ENCODE measurements at regions not wholly inside any gene's neighbourhood (a gene's known extent, or its start where the extent isn't known, plus 50 kb on each side); places are given as distances from the start of the nearest gene placed in this dataset.

DNA sequence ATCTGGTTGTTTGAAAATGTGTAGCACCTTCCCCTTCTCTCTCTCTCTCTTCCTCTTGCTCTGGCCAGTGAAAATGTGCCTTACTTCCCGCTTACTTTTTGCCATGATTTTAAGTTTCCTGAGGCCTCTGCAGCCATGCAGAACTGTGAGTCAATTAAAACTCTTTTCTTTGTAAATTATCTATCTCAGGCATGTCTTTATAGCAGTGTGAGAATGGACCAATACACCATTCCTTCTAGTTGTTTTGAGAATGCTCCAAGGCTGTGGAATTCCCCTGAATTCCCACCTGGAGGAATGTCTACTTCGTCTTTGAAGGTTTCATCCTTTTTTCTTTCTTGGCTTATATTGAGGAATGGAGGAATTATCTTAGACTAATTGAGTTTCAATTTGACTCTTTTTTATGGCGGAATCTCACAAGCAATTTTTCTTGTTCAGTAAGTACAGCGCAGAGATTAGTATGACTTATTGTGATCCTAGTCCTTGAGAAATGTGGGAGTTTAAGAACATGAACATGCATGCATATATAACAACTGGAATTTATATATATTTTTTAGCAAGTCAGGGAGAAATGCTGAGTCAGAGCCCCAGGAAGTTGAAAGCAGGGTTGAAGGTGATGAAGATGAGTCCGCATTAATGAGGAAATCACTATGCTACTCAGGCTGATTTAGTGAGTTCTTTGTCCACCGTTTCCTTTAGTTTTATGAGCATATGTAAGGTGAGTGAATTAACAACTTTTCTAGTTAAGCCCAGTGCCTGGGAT lies 488.1 kb upstream of the ADAMTS16 start:
- WGBS = 80% methylated on average over 6 of the region's 6 CpGs
- Histone ChIP-seq H3K36me3 (ENCODE audit: insufficient read depth) (no peaks in the 10 kb centered on the region), H3K4me1 (ENCODE audit: insufficient read depth) (no peaks in the 10 kb centered on the region), H3K27ac (ENCODE audit: low read depth) (no peak overlapping the region), H3K4me3 (ENCODE audit: low read depth, low read length) (no peak overlapping the region)
- DNase-seq (ENCODE audit: extremely low spot score) = no peak

DNA sequence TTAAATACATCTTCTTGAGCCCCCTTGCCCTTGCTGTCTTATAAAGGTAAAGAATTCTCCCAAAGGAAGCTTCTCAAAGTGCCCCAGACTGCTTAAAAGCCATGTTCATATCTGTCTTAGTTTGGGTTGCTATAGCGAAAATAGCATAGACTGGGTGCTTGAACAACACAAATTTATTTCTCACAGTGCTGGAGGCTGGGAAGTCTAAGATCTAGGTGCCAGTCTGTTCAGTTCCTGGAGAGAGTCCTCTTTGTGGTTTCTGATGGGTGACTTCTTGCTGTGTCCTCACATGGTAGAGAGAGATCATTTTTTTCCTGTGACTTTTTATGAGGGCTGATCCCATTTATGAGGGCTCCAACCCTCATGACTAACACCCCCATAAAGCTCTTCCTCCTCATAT lies 486.7 kb upstream of the ADAMTS16 start:
- Histone ChIP-seq H3K27ac (ENCODE audit: low read depth) (no peak overlapping the region), H3K4me1 (ENCODE audit: insufficient read depth) (no peaks in the 10 kb centered on the region), H3K4me3 (ENCODE audit: low read depth, low read length) (no peak overlapping the region), H3K36me3 (ENCODE audit: insufficient read depth) (no peaks in the 10 kb centered on the region)
- WGBS = 89% methylated on average over 1 of the region's 1 CpG
- DNase-seq (ENCODE audit: extremely low spot score) = no peak

DNA sequence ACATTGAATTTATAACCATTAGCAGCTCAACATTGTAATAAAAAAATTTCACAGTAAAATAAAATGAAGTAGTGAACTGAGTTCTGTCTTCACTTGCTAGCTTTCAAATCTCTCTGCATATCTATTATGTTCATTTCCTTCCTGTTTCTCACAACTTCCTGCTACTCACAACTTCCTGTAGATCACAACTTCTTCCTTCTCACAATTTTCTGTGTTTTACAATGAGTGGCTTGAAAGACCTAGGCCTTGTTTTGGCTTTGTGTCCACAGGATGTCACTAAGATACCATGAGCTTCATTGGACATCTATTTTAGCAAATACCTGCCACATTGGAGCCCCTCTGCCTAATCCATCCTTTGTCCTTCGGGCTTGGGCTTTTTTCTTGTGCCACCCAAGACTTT lies 480.3 kb upstream of the ADAMTS16 start:
- no peak for DNase-seq (ENCODE audit: extremely low spot score)
- Histone ChIP-seq H3K27ac (ENCODE audit: low read depth) (no peak overlapping the region), H3K4me1 (ENCODE audit: insufficient read depth) (peaks cover 1% of the 10 kb centered on the region), H3K36me3 (ENCODE audit: insufficient read depth) (no peaks in the 10 kb centered on the region), H3K4me3 (ENCODE audit: low read depth, low read length) (no peak overlapping the region)
- 68% methylated on average over 1 of the region's 1 CpG for WGBS

DNA sequence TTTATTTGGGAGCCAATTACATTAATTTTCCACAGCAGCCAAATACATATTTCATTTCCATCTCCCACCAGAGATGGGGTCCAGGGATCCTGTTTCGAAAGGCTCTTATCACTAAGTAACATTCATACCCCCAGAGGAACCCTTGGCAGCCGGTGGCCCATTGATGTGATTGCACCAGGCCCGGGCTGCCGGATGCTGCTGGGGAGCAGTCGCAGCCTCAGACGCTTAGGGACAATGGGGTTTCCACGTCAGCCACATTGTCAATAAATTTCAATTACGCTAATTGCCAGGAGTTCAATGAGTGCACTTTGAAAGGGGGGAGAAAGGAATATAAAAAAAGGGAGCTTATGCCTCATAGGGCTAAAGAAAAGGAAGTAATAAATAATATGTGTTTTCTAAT lies 478.8 kb upstream of the ADAMTS16 start:
- Histone ChIP-seq H3K27ac (ENCODE audit: low read depth) (no peak overlapping the region), H3K4me1 (ENCODE audit: insufficient read depth) (peaks cover 1% of the 10 kb centered on the region), H3K36me3 (ENCODE audit: insufficient read depth) (no peaks in the 10 kb centered on the region), H3K4me3 (ENCODE audit: low read depth, low read length) (no peak overlapping the region)
- DNase-seq (ENCODE audit: extremely low spot score) = no peak
- 69% methylated on average over 8 of the region's 8 CpGs for WGBS

DNA sequence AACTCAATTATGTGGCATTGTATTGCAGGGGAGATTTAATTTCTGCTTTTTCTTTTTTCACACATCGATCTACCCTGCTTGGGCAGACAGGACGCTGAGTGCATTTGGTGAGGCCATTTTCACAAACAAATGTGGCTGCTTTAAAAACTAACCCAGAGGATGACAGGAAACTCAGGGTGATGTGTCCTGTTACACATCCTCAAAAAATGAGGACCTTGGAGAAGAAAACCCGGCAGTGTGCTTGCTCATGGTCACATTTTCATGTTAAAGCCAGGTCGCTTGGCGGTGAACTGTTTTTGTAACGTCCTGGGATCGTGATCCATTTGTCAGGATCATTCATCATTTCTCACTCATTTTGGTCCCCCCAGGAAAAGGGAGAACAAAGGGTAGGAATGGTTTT lies 478.3 kb upstream of the ADAMTS16 start:
- H3K4me1 ChIP-seq (ENCODE audit: insufficient read depth) = peaks cover 1% of the 10 kb centered on the region
- H3K36me3 ChIP-seq (ENCODE audit: insufficient read depth) = no peaks in the 10 kb centered on the region
- WGBS = 69% methylated on average over 7 of the region's 7 CpGs
- DNase-seq (ENCODE audit: extremely low spot score) = no peak
- H3K27ac ChIP-seq (ENCODE audit: low read depth) = no peak overlapping the region
- no peak overlapping the region for H3K4me3 ChIP-seq (ENCODE audit: low read depth, low read length)

DNA sequence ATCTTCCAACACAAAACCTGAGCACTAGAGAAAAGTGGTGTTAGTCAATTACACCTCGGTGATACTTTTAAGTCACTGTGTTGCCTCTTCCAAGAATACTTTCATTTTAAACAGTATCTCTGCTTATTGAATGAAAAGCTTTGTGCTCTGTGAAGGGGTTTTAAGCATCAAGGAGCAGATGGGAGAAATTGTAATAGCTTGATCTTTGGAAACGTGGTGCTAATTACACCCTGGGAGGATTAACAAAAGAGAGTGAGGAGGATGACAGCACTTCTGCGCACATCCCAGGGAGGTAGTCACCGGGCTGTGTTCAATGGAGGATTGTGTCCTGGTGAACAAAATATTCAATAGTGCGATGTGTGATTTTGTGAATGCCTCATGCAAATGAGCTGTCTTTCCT lies 477.4 kb upstream of the ADAMTS16 start:
- DNase-seq (ENCODE audit: extremely low spot score) = no peak
- Histone ChIP-seq H3K4me1 (ENCODE audit: insufficient read depth) (peaks cover 1% of the 10 kb centered on the region), H3K36me3 (ENCODE audit: insufficient read depth) (no peaks in the 10 kb centered on the region), H3K27ac (ENCODE audit: low read depth) (no peak overlapping the region), H3K4me3 (ENCODE audit: low read depth, low read length) (no peak overlapping the region)
- 81% methylated on average over 5 of the region's 5 CpGs for WGBS

DNA sequence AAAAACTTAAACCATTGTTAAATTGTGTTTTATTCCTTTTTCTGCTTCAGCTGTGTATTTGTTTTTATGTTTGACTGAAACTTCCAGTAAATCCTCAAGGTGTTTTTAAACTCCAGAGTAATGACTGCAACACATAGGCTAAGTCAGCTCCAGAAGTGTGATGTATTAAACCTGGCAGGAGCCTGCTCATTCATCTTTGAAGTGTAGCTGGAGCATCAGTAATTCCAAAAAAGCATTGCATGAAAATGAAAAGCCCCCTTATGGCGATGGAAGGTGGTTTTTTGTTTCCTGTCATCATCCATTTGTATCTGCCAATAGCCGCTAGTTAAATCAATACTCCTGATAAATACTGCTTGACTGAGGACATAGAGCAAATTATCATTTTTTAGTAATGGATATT lies 474.2 kb upstream of the ADAMTS16 start:
- WGBS = 81% methylated on average over 2 of the region's 2 CpGs
- no peak overlapping the region for H3K27ac ChIP-seq (ENCODE audit: low read depth)
- DNase-seq (ENCODE audit: extremely low spot score) = no peak
- H3K4me3 ChIP-seq (ENCODE audit: low read depth, low read length) = no peak overlapping the region
- H3K4me1 ChIP-seq (ENCODE audit: insufficient read depth) = no peaks in the 10 kb centered on the region
- no peaks in the 10 kb centered on the region for H3K36me3 ChIP-seq (ENCODE audit: insufficient read depth)

DNA sequence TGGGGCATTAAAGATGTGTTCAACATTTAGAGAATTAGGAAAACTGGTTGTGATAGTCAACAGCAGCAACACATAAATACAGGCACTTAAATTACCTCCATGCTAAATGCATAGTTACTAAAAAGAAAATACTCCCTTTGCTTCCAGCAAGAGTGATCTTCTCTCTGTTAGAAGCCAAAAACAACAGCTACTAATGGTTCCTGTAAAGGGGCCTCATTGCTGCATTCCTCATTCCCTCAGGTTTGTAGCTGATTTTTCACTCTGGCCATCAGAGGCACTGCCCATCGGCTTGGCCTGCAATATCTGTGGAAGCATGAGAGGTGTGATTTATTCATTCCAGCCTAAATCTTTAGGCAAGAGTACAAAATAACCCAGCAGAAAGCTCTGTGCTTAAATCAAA lies 466.0 kb upstream of the ADAMTS16 start:
- H3K27ac ChIP-seq (ENCODE audit: low read depth) = no peak overlapping the region
- H3K36me3 ChIP-seq (ENCODE audit: insufficient read depth) = no peaks in the 10 kb centered on the region
- H3K4me3 ChIP-seq (ENCODE audit: low read depth, low read length) = no peak overlapping the region
- no peak for DNase-seq (ENCODE audit: extremely low spot score)
- WGBS = 59% methylated on average over 1 of the region's 1 CpG
- no peaks in the 10 kb centered on the region for H3K4me1 ChIP-seq (ENCODE audit: insufficient read depth)

DNA sequence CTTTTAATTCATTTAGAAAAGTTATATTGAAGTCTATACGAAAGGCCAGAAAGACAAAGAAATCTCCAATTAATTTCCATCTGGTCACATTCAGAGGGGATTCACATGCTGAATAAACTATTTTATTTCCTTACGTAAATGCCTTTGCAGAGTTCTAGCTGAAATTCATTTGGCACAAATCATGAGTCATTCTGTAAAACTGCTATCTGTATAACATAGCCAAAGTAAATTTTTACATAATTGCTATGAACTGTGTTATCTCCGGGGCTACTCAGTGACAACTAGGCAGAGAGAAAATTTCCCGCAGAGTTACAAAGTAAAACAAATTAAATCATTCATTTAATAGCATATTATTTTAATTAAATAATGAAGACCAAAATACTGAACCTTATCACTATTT lies 463.2 kb upstream of the ADAMTS16 start:
- 58% methylated on average over 4 of the region's 4 CpGs for WGBS
- no peaks in the 10 kb centered on the region for H3K4me1 ChIP-seq (ENCODE audit: insufficient read depth)

DNA sequence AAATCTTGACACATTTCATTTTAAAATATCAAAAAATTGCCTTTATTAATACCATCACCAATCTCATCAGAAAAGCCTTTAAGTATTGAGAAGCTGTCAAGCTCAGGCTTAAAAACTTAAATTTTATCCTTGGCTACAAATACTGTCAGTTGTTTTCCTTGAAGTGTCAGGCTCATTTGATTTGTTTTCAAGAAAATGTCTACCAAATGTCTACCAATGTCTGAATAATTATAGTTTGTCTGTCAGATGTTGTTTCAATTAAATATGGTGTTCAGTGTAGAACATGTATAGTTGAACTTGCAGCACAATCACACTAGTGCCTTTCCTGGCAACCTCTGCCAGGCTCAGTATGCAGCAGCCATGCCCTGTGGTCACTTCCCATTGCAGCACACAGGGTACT lies 455.2 kb upstream of the ADAMTS16 start:
- no peak for DNase-seq (ENCODE audit: extremely low spot score)
- Histone ChIP-seq H3K27ac (ENCODE audit: low read depth) (no peak overlapping the region), H3K36me3 (ENCODE audit: insufficient read depth) (no peaks in the 10 kb centered on the region), H3K4me1 (ENCODE audit: insufficient read depth) (no peaks in the 10 kb centered on the region), H3K4me3 (ENCODE audit: low read depth, low read length) (no peak overlapping the region)

More for the DNA sequence above, 463.2 kb upstream of the ADAMTS16 start:
- Histone ChIP-seq H3K36me3 (ENCODE audit: insufficient read depth) (no peaks in the 10 kb centered on the region), H3K27ac (ENCODE audit: low read depth) (no peak overlapping the region), H3K4me3 (ENCODE audit: low read depth, low read length) (no peak overlapping the region)
- no peak for DNase-seq (ENCODE audit: extremely low spot score)

DNA sequence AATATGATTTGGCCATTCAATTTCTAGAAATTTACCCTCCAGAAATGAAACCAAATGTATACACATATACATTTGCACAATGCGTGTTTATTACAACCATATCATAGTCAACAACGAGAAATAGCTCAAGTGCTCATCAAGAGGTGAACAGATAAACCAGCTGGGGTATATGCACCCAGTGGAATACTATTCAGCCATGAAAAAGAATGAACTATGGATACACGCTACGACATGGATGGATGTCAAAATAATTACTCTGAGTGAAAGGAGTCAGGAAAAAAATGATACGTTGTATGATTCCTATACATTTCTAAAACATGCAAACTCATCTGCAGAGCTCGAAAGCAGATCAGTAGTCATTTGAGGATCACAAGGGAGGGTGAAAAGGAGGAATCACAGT lies 441.5 kb upstream of the ADAMTS16 start:
- Histone ChIP-seq H3K27ac (ENCODE audit: low read depth) (no peak overlapping the region), H3K36me3 (ENCODE audit: insufficient read depth) (no peaks in the 10 kb centered on the region), H3K4me3 (ENCODE audit: low read depth, low read length) (no peak overlapping the region), H3K4me1 (ENCODE audit: insufficient read depth) (no peaks in the 10 kb centered on the region)
- no peak for DNase-seq (ENCODE audit: extremely low spot score)
- WGBS = 89% methylated on average over 6 of the region's 6 CpGs

DNA sequence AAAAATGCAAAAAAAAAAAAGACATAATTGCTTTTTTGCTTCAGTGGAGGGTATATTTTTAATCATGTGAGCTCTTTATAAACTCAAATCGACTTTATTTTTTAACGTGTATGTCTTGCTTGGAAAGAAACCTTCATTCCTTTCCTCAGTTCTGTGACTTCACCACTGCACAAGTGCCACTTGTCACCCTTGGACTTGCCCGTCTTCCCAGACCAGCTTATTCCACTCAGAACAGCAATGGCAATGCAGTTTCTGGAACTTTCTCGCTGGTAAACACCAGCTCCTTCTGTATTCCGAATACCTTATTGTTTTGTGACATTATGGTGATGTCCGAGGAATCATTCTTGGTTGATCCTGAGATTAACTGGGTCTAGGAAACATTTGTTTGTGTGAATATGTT lies 440.5 kb upstream of the ADAMTS16 start:
- H3K4me1 ChIP-seq (ENCODE audit: insufficient read depth) = no peaks in the 10 kb centered on the region
- DNase-seq (ENCODE audit: extremely low spot score) = no peak
- H3K27ac ChIP-seq (ENCODE audit: low read depth) = no peak overlapping the region
- H3K36me3 ChIP-seq (ENCODE audit: insufficient read depth) = no peaks in the 10 kb centered on the region
- 69% methylated on average over 6 of the region's 6 CpGs for WGBS
- no peak overlapping the region for H3K4me3 ChIP-seq (ENCODE audit: low read depth, low read length)

DNA sequence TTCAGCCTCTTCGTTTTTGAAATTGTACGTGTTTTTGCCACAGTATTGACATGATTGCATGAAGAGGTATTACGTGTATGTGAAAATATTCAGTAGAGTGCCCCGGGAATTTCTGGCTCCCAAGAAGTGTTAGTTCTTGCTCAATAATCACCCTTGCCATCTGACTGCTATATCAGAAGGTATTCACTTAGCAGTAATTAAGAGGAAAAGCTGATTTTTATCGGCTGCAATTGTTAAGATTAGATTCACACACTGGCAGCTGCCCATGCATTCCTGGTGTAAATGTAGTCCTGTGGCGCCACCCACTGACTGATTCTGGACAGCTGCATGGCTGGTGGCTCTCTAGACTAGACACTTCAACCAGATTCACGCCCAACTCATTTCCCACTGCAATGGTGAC lies 440.1 kb upstream of the ADAMTS16 start:
- peak; percentile 47 for DNase-seq (ENCODE audit: extremely low spot score)
- H3K4me3 ChIP-seq (ENCODE audit: low read depth, low read length) = no peak overlapping the region
- H3K27ac ChIP-seq (ENCODE audit: low read depth) = no peak overlapping the region
- WGBS = 29% methylated on average over 7 of the region's 7 CpGs
- no peaks in the 10 kb centered on the region for H3K36me3 ChIP-seq (ENCODE audit: insufficient read depth)
- H3K4me1 ChIP-seq (ENCODE audit: insufficient read depth) = no peaks in the 10 kb centered on the region

DNA sequence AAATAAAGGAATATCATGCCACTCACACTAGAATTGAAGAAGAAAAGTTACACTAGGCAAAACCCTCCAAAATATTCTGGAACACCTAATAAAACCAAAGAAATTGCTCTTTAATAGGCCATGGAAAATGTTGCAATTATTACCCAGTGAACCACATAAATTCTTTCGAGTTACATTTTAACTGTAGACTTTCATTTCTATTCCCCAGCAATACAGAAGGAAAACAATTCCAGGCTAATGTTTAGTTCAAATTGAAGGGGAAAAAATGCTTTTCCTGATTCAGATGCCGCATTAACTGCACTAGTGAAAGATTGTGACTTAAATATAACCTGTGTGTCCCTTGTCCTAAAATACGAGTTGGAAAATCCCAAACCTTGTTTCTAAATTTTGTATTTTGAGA lies 439.3 kb upstream of the ADAMTS16 start:
- no peak overlapping the region for H3K27ac ChIP-seq (ENCODE audit: low read depth)
- no peak overlapping the region for H3K4me3 ChIP-seq (ENCODE audit: low read depth, low read length)
- 57% methylated on average over 3 of the region's 3 CpGs for WGBS
- DNase-seq (ENCODE audit: extremely low spot score) = no peak
- H3K36me3 ChIP-seq (ENCODE audit: insufficient read depth) = no peaks in the 10 kb centered on the region
- no peaks in the 10 kb centered on the region for H3K4me1 ChIP-seq (ENCODE audit: insufficient read depth)

DNA sequence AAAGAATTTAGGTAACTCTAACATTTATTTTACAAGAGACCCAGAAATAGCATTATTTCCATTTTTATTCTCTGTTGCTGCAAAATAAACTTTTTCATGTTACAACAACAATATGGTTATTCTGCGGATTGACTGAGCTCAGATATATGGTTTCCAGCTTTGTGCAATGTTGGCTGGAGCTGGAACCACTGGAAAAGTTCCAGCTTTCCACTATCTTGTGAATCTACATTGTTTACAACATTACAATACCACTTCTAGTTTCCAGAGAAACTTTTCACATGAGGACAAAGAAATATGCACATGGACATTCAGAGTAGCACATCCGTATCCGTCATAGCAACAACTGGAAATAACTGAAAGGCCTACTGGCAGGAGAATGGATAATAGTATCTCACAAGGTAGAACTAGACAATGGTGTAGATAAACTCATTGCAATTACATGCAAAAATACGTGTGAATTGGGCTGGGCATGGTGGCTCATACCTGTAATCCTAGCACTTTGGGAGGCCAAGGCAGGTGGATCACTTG lies 436.1 kb upstream of the ADAMTS16 start:
- Histone ChIP-seq H3K36me3 (ENCODE audit: insufficient read depth) (no peaks in the 10 kb centered on the region), H3K27ac (ENCODE audit: low read depth) (no peak overlapping the region), H3K4me1 (ENCODE audit: insufficient read depth) (no peaks in the 10 kb centered on the region), H3K4me3 (ENCODE audit: low read depth, low read length) (no peak overlapping the region)
- DNase-seq (ENCODE audit: extremely low spot score) = no peak
- 71% methylated on average over 4 of the region's 4 CpGs for WGBS

Measured in urinary bladder (tissue), 3 donors.